CD4-positive, alpha-beta T cell treated with Interleukin-1 beta for 1 hour (primary cell): ENCODE measurements at regions not wholly inside any gene's neighbourhood (a gene's known extent, or its start where the extent isn't known, plus 50 kb on each side); places are given as distances from the start of the nearest gene placed in this dataset.
"Not testable (repeated sequence)": the region's sequence is repeated elsewhere in the genome, so short reads cannot be mapped to it uniquely, and the experiment has no call there.

ENCODE experiments used
- DNase-seq, 2 donors: peaks; one replicate each; pipeline ENCODE4 v3.0.0-alpha.2; 2020 to 2022

DNA sequence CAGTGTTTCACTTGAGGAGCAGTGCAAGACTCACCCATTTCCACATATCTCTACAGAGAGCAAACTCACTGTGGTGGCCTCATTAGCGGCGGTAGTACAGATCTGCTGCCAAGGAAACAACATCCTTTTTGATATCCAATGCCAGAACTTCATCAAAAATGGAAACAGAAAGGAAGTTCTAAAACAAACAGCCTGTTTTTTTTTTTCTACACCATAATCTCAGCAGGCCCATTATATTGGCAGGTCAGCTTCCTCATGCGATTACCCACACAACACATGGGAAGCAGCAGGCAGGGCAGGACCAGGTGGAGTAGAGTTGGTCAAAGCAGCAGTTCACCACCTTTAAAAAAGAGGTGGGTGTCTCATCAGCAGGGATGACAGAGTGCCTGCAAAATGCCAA, 678.9 kb upstream of the CELF4 start:
- no peak for DNase-seq

DNA sequence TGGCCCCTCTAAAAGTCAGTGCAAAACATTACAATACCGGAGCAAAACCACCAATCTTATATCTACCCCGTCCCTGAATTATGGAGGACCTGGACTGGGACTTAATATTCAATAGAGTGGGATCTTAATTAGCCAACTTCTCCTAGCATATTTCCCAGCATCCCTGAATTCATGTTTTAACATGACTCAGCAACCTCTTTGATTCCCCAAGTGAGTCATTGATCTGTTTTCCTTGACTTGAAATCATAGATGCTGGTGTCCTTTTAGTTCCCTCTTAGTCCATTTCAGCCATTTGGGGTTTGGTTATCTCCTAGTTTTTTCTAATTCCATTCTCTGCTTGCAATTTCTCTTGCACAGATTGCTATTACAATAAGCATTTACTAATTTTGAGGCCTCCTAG, 677.7 kb upstream of the CELF4 start:
- no peak for DNase-seq

DNA sequence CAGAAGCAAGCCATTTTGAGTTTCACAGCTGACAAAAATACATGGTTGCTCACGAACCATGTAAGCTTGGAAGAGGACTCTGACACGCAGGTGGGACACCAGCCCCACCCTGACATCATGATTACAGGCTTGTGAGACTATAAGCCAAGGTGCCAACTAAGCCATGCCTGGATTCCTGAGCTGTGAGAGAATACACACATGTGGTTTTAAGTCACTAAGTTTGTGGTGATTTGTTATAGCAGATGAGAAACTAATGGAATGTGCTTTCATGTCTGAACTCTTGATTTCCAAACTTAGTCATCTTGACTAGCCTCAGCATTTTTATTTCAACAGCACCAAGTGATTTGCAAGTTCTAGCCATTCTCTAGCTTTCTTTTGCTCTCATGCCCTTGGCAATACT, 676.1 kb upstream of the CELF4 start:
- DNase-seq: no peak

DNA sequence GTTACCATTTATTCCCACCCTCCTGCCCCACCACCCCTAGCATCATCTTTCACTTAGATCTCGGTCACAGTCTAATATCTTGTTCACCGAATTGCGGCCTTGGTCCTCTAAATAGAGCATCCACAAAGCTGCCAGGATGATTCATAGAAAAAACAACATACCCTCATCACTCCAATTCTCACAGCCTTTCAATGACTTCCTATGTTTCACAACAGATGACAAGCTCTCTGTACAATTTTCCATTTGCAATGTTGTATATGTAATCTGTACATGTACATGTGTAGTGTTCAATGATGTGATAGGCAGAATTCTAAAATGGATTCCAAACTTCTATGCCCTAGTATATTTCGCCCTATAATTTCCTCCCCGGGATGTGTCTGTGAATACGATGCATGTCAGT, 675.6 kb upstream of the CELF4 start:
- no peak for DNase-seq

DNA sequence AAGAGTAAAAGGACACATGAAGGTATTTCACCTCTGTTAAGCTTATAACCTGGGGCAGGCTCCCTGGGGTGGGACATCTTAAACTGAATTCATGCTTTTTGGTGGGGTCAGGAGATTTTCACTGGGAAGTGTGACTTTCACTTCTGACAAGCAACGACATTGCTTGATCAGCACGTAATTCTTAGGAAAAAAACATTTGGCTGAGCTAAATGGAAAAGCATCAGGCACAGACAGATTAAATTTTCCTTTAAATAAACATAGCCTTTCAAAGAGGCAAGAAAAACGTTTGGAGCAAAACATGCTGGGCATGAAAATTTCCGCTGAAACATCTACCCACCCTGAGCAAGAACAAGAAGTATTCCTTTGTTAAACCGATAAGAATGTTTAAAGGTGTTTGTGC, 674.0 kb upstream of the CELF4 start:
- DNase-seq: no peak

DNA sequence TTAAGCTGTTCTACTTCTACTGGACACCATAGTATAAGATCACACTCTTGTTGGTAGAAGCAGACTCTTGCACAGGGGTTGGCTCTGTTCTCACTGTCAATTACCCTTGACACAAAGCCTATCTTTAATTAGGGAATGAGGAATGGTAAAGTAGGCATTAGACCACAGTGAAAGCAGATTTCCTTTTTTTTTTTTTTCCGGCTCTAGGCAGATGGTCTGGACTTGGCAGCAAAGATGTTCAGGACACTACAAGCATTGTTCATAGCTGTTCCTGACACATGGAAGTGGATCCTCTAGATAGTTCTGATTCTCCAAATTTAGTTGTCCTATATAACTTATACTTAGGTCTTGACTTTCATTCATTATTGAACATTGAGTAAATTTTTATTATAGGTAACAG, 672.2 kb upstream of the CELF4 start:
- no peak for DNase-seq

DNA sequence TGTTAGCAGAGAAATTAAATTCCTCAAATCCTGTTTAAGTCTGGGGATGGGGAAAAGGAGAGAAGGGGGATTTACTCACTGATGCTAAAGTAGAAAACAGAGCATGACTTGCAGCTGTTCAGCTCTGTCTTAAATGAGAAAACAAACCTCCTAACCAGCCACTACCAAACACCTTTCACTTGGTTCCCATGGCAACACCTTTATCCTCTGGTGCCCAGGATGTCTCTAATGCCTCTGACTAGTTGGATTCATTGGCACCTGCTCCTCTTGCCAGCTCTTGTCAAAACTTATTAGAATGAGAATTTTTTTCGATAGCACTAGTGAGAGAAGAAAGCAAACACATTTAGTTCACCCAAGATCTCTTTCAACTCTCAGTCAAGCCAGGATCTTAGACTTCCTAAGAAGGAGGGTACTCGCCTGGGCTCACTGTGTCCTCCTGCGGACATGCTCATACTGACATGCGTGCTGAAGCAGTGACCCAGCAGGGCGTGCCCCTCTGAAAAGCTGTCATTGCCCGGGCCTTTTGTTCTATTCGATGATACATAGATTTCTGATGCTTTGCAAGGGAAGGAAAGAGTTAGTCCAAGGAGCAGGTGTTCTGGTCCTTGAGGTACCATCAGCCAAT, 656.0 kb upstream of the CELF4 start:
- no peak for DNase-seq

DNA sequence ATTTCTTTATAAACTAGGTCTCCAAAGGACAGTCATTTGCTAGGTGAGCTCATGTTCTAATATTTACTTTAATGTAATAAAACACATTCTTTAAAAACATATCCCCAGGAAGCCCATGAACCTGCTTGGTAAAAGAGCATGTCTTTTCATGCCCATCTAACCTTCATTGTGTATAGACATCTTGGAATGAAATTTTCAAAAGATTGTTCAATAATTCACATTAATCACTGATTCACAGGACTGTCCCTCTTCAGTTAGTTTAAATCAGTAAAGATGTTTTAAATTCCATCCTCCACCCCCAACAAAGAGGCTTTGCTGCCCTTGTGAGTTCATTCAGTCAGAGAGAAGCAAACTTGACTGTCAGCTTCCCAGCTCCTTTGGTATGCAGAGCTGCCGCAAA, 633.4 kb upstream of the CELF4 start:
- no peak for DNase-seq

DNA sequence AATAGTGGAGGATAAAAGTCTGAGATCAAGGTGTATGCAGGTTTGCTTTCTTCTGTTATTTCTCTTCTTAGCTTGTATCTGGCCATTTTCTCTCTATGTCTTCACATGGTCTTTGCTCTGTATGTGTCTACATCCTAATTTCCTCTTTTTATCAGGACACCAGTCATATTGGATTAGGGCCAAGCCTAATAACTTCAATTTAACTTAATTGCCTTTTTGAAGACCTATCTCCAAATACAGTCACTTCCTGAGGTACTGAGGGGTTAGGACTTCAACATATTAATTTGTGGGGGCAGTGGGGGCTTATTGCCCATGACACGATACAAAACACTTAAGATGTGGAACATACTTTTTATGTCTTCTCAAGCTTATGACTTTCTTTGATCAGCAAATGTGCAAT, 632.9 kb upstream of the CELF4 start:
- no peak for DNase-seq

DNA sequence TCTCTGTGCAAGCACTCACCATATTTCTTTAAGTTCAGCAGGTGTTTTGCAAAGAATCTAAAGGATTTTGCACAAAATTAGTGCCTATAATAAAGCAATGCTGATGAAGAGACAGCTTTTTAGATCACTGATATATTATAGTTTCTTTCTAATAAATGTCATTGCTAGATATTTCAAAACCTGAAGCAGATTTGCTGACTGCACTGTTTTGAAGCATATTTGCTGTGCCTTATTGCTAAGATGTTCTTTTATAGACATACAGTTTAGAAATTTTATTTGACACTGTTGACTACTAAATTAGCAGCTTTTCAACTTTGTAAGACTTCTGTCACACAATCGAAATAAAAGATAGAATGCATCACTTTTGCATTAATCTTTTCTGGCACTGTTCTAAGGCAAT, 620.9 kb upstream of the CELF4 start:
- DNase-seq: no peak

DNA sequence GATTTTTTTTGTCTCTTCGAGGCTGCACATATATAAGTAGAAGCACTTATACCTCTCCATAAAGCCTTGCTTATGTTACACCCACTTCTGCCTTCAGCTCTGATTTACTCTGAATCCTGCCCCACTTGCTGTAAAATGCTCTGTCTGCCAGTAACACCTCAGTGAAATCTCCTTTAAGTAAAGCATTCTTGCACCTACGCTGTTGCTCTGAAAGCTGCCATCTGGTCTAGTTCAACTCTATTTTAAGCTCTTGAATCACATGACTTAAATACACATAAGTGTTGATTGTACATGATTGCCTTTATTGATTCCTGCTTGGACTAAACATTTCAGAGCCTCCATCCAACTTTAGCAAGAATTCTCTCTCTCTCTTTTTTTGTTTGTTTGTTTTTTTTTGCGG, 609.0 kb upstream of the CELF4 start:
- DNase-seq: no peak

DNA sequence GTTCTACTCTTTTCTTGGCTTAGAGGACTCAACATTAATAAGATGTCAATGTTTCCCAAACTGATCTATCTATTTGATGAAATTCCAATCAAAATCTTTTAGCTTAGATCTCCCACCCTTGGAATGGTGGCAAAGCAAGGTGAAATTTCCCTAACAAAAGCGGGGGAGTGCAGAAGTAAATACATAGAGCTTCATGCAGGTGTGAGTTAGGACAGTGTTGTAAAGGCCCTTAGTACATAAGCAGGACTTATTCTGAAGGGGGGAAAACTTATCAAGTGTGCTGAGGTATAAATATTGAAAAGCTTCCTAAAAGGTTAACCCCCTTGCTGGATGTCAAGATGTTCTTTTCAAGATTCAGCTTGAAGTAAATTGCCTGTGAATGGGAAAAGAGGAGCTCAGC, 608.6 kb upstream of the CELF4 start:
- DNase-seq: no peak

DNA sequence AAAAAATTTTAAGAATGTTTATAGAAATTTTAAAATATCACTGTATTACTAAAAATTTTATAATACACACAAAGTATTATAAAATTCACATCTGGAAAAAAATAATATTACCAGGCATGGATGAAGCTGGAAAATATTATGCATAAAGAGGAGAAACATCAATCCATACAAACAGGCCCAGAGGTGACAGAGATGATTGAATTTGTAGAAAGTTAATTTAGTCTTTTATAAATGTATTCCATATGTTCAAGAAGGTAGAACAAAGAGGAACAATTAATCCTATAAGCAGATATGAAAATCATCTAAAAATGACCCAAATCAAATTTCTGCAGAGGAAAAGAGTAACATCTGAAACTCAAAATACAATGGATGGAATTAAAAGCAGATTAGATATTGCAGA, 605.2 kb upstream of the CELF4 start:
- DNase-seq: no peak

DNA sequence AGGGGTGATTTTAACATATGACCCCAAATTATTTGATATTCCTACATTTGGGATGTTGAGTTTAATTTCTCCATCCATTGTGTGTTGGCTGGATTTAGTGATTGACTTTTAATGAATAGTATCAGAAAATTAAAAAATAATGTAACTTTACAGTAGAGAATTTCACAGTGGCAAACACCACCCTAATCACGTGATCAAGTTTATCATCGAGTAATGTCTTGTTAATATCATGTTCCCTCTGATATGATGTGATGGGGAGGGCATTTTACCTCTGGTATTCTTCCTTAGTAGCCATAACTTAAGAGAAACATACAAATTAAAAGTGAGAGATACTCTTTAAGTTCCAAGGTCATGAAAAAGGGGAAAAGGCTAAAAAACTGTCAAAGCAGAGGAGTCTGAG, 602.0 kb upstream of the CELF4 start:
- no peak for DNase-seq

DNA sequence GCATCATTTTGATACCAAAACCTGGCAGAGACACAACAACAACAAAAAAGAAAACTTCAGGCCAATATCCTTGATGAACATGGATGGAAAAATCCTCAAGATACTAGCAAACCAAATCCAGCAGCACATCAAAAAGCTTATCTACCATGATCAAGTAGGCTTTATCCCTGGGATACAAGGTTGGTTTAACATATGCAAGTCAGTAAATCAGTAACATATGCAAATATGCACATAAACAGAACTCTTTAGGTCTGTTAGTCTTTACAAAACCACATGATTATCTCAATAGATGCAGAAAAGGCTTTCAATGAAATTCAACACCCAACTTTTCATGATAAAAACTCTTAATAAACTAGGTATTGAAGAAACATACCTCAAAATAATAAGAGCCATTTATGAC, 587.5 kb upstream of the CELF4 start:
- DNase-seq: not testable (repeated sequence)

DNA sequence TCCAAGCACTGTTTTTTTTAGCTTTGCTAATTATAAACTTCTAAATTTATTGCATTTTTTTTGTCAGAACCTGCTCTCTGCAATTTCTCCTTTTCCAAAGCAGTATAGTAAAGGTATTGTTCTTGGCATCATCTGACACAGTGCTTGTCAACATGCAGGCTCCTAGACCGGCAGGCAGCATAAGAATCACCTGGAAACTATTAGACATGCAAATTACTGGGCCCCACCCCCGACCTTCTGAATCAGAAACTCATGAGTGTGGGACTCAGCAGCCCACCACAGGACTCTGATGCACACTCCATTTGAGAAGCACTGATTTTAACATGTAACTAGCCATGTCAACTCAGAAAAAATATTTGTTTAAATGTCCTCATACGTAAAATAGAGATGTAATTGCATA, 551.1 kb upstream of the CELF4 start:
- DNase-seq: no peak

DNA sequence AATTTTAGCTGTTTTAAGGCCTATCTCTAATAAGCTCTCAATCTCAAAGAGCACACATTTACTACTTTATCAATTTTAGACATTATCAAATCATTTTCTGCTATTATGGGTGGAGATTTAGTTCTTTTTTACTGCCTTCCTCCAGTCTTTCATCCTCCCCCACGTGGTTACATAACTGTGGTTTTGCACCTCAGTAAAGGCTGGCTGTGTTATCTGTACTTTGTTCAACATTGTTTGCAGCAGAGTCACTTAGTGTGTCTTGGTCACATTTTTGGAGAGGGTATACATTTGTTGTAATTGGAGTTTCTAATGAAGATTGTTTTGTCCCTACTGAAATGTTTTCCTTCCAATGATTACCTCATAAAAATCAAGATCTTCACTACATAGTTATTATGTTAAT, 549.6 kb upstream of the CELF4 start:
- DNase-seq: no peak

DNA sequence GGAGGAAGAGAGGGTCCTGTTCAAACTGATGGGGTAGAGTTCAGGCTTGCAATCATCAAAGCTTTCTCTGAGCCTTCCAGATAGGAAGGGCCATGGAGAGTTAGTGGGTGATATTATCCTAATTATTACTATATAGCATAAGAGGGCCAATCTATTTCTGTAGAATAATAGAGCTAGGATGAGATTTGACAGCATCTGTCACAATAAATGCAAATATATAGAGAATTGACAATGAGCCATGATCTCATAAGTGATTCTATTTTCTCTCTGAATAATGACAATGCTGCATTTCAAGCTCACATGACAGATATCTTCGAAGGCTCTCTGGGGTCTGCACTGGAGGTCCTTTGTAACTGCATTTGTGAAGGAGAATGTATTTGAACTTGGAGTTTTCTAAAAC, 521.9 kb upstream of the CELF4 start:
- no peak for DNase-seq

DNA sequence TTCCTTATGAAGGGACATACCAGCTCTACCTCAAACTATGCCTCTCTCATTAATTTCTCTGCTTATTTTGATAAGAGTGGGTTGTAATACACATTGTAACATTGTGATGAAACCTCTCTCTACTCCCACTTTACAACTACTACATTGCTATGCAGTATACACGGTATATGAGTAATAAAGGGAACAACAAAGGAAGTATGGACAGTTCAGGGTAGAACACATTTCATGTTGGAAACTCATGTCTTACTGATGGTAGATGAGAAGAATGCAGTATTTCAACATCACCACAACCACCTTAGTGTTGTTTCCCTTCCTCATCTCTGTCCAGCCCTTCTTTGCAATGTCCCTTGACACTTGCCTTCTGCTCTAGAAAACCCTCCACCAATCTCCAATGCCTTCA, 515.9 kb upstream of the CELF4 start:
- DNase-seq: no peak

DNA sequence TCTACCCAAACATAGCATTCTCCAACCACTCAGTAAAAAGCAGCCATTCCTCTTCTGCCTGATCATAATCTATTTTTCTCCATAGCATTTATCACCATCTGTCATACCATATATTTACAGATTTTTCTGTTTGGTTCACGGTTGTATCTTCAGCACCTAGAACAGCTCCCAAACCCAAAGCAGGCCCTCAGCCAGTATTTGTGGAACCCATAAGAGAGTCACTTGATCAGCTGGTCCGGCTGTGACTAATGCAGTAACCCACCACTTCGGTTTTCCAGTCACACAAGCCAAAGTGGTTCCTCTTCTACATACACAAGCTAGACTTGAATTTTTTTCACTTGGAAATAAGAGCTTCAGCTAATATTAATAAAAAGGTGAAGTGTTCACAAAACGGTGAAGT, 511.6 kb upstream of the CELF4 start:
- DNase-seq: no peak

DNA sequence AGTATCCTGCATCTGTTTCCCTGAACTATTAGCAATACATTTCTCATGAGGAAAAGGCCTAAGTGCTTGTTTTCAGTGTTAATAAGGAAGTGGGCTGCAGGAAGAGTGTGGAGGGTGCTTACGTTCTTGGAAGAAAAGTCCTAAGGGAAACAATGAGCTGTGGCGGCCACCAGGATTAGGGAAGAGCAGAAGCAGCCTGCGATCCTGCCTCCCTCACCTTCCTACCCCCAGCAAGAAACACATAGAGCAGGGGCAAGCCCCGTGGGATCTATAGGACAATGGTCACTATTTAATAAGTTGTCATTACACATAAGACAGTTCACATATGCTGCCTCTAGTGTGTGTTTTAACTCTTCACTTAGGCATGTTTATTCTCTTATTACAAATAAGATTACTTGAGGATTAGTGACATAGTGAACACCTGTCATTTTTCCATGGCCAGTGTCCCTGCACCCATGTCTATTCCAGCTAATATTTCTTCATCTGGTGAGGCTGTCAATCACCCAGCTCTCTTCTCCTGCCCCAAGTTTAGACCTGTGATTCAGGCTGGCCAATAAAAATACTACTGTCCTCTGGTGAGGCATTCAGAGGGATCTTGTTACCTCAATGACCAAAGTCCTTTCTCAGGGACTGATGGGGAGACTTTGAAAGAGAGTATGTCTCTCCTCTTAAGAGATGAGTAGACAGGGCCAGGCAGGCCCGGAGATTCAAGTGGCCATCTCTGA, 510.9 kb upstream of the CELF4 start:
- DNase-seq: no peak

DNA sequence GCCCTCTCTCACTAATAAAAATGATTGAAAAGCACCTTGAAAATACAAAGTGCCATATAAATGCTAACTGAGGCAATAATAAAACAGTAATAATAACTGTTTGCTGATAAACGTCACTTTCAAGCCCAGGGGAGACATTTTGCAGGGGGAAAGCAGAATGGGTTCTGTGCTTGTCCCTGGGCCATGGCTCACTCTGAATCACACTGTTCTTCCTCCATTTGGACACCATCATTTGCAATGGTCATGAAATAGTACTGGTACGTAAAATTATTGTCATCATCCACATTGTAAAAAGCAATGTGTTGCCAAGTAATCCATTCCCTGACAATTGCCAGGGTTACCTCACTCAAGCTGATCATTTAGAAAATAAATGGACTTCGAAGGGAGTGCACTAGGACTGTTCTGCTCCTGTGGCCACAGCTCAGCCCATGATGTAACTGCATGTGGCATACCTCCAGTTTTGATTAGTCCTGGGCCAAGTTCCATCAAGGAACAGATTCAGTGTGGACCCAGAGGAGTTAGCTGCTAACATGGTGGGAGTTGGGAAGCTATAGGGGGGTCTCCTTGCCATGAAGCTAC, 508.8 kb upstream of the CELF4 start:
- DNase-seq: no peak

DNA sequence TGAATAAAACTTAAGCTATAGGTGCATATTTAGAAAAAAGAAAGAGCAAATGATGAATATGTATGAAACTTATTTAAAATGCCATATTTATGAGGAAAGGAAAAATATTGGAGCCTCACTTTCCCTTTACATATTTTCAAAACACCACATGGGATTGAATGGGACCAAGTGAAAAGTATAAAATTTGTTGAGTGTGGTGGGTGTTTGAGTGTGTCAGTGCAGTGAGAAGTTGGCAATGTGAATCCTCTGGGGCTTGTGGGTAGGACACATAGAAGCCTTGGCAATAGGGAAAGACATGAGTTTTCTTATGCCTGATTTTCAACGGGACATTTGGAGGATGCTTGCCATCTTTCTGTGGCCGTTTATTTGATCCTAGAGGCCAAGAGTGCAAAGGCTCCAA, 502.2 kb upstream of the CELF4 start:
- DNase-seq: no peak

DNA sequence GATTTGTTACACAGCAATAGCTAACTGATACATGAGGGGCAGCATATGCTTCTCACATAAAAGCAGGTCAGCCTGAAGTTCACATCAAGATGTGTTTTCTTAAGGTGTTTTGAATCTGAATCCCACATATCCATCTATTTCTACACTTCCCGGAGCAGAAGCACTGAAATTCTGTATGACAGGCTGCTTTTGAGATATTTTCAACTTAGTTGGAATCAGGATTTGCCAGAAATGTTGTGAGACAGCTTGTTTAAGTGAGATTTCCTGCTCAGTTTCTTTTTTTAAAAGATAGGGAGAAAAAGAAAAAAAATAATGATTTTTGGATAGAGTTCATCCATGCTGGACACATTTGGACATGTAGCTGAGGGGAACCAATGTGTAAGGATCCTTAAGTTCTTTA, 501.5 kb upstream of the CELF4 start:
- no peak for DNase-seq
